AG09319 (cell line): ENCODE measurements at regions not wholly inside any gene's neighbourhood (a gene's known extent, or its start where the extent isn't known, plus 50 kb on each side); places are given as distances from the start of the nearest gene placed in this dataset.
"Not testable (repeated sequence)": the region's sequence is repeated elsewhere in the genome, so short reads cannot be mapped to it uniquely, and the experiment has no call there.

ENCODE experiments used
- DNase-seq: peaks from one replicate; pipeline ENCODE4 v3.0.0-alpha.2; 2010; ENCODE audit warnings: low read depth; ENCODE audit errors: extremely low read depth
- CTCF ChIP-seq: IDR thresholded peaks from 2 replicates; pipeline ENCODE4 v1.5.1; 2011; ENCODE audit warnings: low read depth, mild to moderate bottlenecking, inconsistent platforms, low read length, moderate library complexity

GRCh38 chr21:27532076-27532475, 565.2 kb upstream of the ADAMTS5 start:
- no peak for TF ChIP-seq CTCF
- no peak for DNase-seq

GRCh38 chr21:27528697-27529096, 561.8 kb upstream of the ADAMTS5 start:
- no peak for TF ChIP-seq CTCF
- no peak for DNase-seq

DNA sequence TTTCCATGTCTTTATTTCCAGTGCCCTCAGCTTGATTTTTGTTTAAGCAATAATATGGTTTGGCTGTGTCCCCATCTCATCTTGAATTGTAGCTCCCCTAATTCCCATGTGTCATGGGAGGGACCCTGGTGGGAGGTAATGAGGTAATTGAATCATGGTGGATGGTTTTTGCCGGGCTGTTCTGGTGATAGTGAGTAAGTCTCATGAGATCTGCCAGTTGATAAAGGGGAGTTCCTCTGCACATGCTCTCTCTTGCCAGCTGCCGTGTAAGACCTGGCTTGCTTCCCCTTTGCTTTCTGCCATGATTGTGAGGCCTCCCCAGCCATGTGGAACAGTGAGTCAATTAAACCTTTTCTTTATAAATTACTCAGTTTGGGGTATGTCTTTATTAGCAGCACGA, 559.6 kb upstream of the ADAMTS5 start:
- no peak for DNase-seq
- no peak for TF ChIP-seq CTCF

DNA sequence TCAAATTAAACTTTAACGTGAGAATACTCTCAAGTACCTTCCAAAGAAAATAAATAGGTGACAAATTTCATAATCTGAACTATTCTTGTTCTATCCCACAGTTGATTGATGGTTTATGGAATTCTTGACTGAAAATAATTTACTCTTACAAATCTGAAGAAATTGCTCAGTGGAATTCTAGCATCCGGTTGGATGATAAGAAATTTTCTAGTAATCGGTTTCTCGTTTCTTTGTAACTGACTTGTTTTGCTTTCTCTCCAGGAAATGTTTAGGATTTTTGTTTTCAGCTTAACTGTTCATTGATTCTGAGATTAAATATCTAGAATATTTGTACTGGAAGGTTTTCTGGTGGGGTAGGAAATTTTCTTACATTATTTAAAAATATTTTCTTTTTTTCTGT, 558.9 kb upstream of the ADAMTS5 start:
- no peak for DNase-seq
- no peak for TF ChIP-seq CTCF

DNA sequence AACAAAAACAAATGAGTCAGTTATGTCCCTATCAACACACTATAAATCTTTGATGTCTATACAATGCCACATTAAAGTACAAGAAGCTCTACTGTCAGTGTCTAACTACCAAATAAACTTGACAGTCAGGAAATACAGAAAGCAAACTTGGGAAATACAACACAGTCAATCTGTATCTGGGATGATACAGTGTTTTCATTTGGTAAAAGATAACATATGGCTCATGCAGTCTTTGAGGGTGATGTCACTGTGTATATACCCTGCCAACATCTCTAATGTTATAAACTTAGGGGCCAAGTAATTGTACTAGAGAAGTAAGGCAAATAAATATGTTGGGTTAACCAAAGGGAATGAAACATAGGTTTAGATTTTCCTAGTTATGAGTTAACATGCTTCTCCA, 552.5 kb upstream of the ADAMTS5 start:
- TF ChIP-seq CTCF, result no peak
- peak; percentile 44 for DNase-seq

GRCh38 chr21:27517177-27517576, 550.3 kb upstream of the ADAMTS5 start:
- not testable (repeated sequence) for DNase-seq

GRCh38 chr21:27515676-27516075, 548.8 kb upstream of the ADAMTS5 start:
- DNase-seq, result no peak
- no peak for TF ChIP-seq CTCF

GRCh38 chr21:27513825-27514224, 546.9 kb upstream of the ADAMTS5 start:
- no peak for DNase-seq
- no peak for TF ChIP-seq CTCF
